22Rv1 (cell line): ENCODE measurements at regions not wholly inside any gene's neighbourhood (a gene's known extent, or its start where the extent isn't known, plus 50 kb on each side); places are given as distances from the start of the nearest gene placed in this dataset.

Experiments
- ZFX ChIP-seq: fragments of 450-650 bp; IDR thresholded peaks from 2 replicates; pipeline ENCODE4 v1.6.1; 2017; ENCODE audit warnings: antibody characterized with exemption, borderline replicate concordance
- TF ChIP-seq, protein P1 (sequence below): fragments of 450-650 bp; IDR thresholded peaks from 2 replicates; pipeline ENCODE4 v1.5.1; 2017; ENCODE audit warnings: mild to moderate bottlenecking

DNA sequence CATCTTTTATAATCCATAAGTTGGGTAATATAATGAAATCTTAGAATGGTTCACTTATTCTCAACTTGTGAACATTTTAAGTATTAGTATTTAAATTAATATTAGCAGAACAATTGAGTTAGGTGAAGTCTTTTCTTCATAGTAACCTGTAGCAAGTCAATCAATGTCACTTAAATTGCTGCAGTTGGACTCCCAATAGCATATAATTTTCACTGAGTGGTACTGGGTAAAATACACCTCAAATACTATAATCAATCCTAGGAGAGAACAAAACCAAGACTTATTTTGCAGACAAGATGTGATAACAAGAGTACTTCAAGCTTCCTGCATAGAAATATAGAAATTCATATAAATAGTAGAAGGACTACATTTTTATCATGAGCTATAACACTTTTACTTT is 677.9 kb upstream of the LRRN3 start:
- TF ChIP-seq, protein P1, sequence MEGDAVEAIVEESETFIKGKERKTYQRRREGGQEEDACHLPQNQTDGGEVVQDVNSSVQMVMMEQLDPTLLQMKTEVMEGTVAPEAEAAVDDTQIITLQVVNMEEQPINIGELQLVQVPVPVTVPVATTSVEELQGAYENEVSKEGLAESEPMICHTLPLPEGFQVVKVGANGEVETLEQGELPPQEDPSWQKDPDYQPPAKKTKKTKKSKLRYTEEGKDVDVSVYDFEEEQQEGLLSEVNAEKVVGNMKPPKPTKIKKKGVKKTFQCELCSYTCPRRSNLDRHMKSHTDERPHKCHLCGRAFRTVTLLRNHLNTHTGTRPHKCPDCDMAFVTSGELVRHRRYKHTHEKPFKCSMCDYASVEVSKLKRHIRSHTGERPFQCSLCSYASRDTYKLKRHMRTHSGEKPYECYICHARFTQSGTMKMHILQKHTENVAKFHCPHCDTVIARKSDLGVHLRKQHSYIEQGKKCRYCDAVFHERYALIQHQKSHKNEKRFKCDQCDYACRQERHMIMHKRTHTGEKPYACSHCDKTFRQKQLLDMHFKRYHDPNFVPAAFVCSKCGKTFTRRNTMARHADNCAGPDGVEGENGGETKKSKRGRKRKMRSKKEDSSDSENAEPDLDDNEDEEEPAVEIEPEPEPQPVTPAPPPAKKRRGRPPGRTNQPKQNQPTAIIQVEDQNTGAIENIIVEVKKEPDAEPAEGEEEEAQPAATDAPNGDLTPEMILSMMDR: no peak
- TF ChIP-seq ZFX: no peak
